Peyer's patch (tissue), 4 donors: ENCODE measurements at regions not wholly inside any gene's neighbourhood (a gene's known extent, or its start where the extent isn't known, plus 50 kb on each side); places are given as distances from the start of the nearest gene placed in this dataset.

Source experiments
- POLR2A ChIP-seq, 2 donors: fragments of 450-650 bp; IDR thresholded peaks; one replicate each; pipeline ENCODE4 v1.5.1; 2017; ENCODE audit warnings: antibody characterized with exemption in 2 of 2, mild to moderate bottlenecking in 2 of 2, moderate library complexity in 2 of 2
- TF ChIP-seq, protein P1 (sequence below), 6 experiments: fragments of 450-650 bp in 4 of 6; fragments of 200-600 bp in 2 of 6; sonication (generic) in 1 of 6; IDR thresholded peaks; one replicate each; pipeline ENCODE4 v1.5.1; 2017 to 2019; ENCODE audit warnings: antibody characterized with exemption in 6 of 6, mild to moderate bottlenecking in 3 of 6, moderate library complexity in 1 of 6

- TF ChIP-seq POLR2A (IDR thresholded peaks at IDR 0.05), result no peak
- TF ChIP-seq, protein P1, sequence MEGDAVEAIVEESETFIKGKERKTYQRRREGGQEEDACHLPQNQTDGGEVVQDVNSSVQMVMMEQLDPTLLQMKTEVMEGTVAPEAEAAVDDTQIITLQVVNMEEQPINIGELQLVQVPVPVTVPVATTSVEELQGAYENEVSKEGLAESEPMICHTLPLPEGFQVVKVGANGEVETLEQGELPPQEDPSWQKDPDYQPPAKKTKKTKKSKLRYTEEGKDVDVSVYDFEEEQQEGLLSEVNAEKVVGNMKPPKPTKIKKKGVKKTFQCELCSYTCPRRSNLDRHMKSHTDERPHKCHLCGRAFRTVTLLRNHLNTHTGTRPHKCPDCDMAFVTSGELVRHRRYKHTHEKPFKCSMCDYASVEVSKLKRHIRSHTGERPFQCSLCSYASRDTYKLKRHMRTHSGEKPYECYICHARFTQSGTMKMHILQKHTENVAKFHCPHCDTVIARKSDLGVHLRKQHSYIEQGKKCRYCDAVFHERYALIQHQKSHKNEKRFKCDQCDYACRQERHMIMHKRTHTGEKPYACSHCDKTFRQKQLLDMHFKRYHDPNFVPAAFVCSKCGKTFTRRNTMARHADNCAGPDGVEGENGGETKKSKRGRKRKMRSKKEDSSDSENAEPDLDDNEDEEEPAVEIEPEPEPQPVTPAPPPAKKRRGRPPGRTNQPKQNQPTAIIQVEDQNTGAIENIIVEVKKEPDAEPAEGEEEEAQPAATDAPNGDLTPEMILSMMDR (IDR thresholded peaks at IDR 0.05), result no peak
Observed at GRCh38 chr15:100810229-100810628, 69.4 kb upstream of the ALDH1A3 start.
